Calu3 (cell line): ENCODE measurements at regions not wholly inside any gene's neighbourhood (a gene's known extent, or its start where the extent isn't known, plus 50 kb on each side); places are given as distances from the start of the nearest gene placed in this dataset.

Experiments used
- BruUV-seq: library from RNA; stranded (reverse); fragments of 400-500 nt; replicated peaks from 2 replicates; lab custom pipeline; 2021; lab: Mats Ljungman, UMichigan
- CTCF ChIA-PET: fragments of 300-600 bp; sonication (Branson Sonifier 250); formaldehyde crosslinking; loops from one replicate; lab custom pipeline; 2022; ENCODE audit warnings: antibody characterized with exemption; lab: Charles Lee
- DNase-seq: peaks from one replicate; pipeline ENCODE4 v3.0.0; 2022
- H3K27ac Mint-ChIP-seq: one replicate; pipeline ENCODE4 v1.8.0; 2022; ENCODE audit warnings: mixed read lengths; ENCODE audit not compliant: unreplicated experiment
- H3K27me3 Mint-ChIP-seq: one replicate; pipeline ENCODE4 v1.8.0; 2022; ENCODE audit warnings: mixed read lengths; ENCODE audit not compliant: unreplicated experiment
- H3K36me3 Mint-ChIP-seq: one replicate; pipeline ENCODE4 v1.8.0; 2022; ENCODE audit warnings: mild to moderate bottlenecking, moderate library complexity, mixed read lengths; ENCODE audit not compliant: insufficient read depth, unreplicated experiment
- H3K4me1 Mint-ChIP-seq: one replicate; pipeline ENCODE4 v1.8.0; 2022; ENCODE audit warnings: mild to moderate bottlenecking, low read depth, mixed read lengths; ENCODE audit not compliant: unreplicated experiment
- H3K4me3 Mint-ChIP-seq: one replicate; pipeline ENCODE4 v1.8.0; 2022; ENCODE audit warnings: mild to moderate bottlenecking, low read depth, moderate library complexity, mixed read lengths; ENCODE audit not compliant: unreplicated experiment
- H3K9me3 Mint-ChIP-seq: one replicate; pipeline ENCODE4 v1.8.0; 2022; ENCODE audit warnings: low read depth, mixed read lengths; ENCODE audit not compliant: unreplicated experiment
- CTCF ChIP-seq: fragments of 200-600 bp; IDR thresholded peaks from one replicate; pipeline ENCODE4 v1.8.0; 2022; ENCODE audit warnings: antibody characterized with exemption; ENCODE audit not compliant: unreplicated experiment
- intact Hi-C: fragments of 100-400 bp; cut with micrococcal nuclease; formaldehyde crosslinking; loops from one replicate; pipeline ENCODE4 v1.10.0; 2022; ENCODE audit not compliant: unreplicated experiment

- Mint-ChIP-seq H3K9me3 (peaks cover 14% of the 10 kb centered on the region), H3K4me3 (no peak overlapping the region), H3K4me1 (no peaks in the 10 kb centered on the region), H3K36me3 (no peaks in the 10 kb centered on the region), H3K27ac (no peak overlapping the region), H3K27me3 (no peaks in the 10 kb centered on the region)
- intact Hi-C loops, result no loop called here
- no peak for TF ChIP-seq CTCF
- CTCF ChIA-PET, result no interaction called here
- BruUV-seq, result no TSS peak
- DNase-seq, result no peak
Observed at GRCh38 chr2:129256642-129257041, 722.8 kb upstream of the RAB6C start.

GRCh38 chr2:129262934-129263333 is 716.5 kb upstream of the RAB6C start:
- DNase-seq, result no peak
- Mint-ChIP-seq H3K36me3 (no peaks in the 10 kb centered on the region), H3K4me3 (no peak overlapping the region), H3K4me1 (no peaks in the 10 kb centered on the region), H3K27ac (no peak overlapping the region), H3K27me3 (no peaks in the 10 kb centered on the region), H3K9me3 (peaks cover 18% of the 10 kb centered on the region)
- CTCF ChIA-PET, result no interaction called here
- TF ChIP-seq CTCF, result no peak
- BruUV-seq, result no TSS peak
- intact Hi-C loops, result no loop called here

- CTCF ChIA-PET, result no interaction called here
- TF ChIP-seq CTCF, result no peak
- intact Hi-C loops, result no loop called here
- no TSS peak for BruUV-seq
- Mint-ChIP-seq H3K27ac (no peak overlapping the region), H3K36me3 (no peaks in the 10 kb centered on the region), H3K9me3 (peaks cover 16% of the 10 kb centered on the region), H3K27me3 (no peaks in the 10 kb centered on the region), H3K4me1 (no peaks in the 10 kb centered on the region), H3K4me3 (no peak overlapping the region)
- no peak for DNase-seq
Observed at GRCh38 chr2:129263939-129264338, 715.5 kb upstream of the RAB6C start.

- Mint-ChIP-seq H3K27ac (no peak overlapping the region), H3K4me1 (no peaks in the 10 kb centered on the region)
- intact Hi-C loops, result no loop called here
Observed at GRCh38 chr2:129267559-129267958, 711.9 kb upstream of the RAB6C start.

More at GRCh38 chr2:129267559-129267958, 711.9 kb upstream of the RAB6C start:
- no peak for DNase-seq
- Mint-ChIP-seq H3K36me3 (no peaks in the 10 kb centered on the region), H3K9me3 (peaks cover 10% of the 10 kb centered on the region), H3K4me3 (no peak overlapping the region), H3K27me3 (no peaks in the 10 kb centered on the region)
- TF ChIP-seq CTCF, result no peak
- no TSS peak for BruUV-seq
- CTCF ChIA-PET, result interaction anchor here (0.6 kb wide), 1 partner anchor 1869 kb away, joined by 5 read pairs; no protein-coding TSS in a partner anchor
